Right lobe of liver (tissue), 6 donors: ENCODE measurements at regions not wholly inside any gene's neighbourhood (a gene's known extent, or its start where the extent isn't known, plus 50 kb on each side); places are given as distances from the start of the nearest gene placed in this dataset.
"Not testable (repeated sequence)": the region's sequence is repeated elsewhere in the genome, so short reads cannot be mapped to it uniquely, and the experiment has no call there.

Experiments used
- ATAC-seq, 4 donors: fragments of 200-7000 bp; cut with Tn5 transposase; one replicate each; pipeline ENCODE4 v1.9.1; 2020; ENCODE audit warnings: mild to moderate bottlenecking in 4 of 4, moderate library complexity in 4 of 4
- DNase-seq, 3 donors: peaks; one replicate each; pipeline ENCODE4 v3.0.0-alpha.2; 2020
- H3K27ac ChIP-seq, 3 donors: fragments of 200-600 bp; one replicate each; pipeline ENCODE4 v1.8.0; 2022
- H3K27me3 ChIP-seq, 2 donors: fragments of 200-600 bp; one replicate each; pipeline ENCODE4 v1.8.0; 2022
- H3K36me3 ChIP-seq, 4 donors: fragments of 200-600 bp; sonication (generic) in 1 of 4; one replicate each; pipeline versions ENCODE4 v1.5.1 to v1.8.0; 2017 to 2022; ENCODE audit warnings: control low read depth in 1 of 4
- H3K4me1 ChIP-seq, 4 donors: fragments of 200-600 bp; sonication (generic) in 1 of 4; one replicate each; pipeline versions ENCODE4 v1.5.1 to v1.8.0; 2017 to 2022; ENCODE audit warnings: control low read depth in 1 of 4
- H3K4me3 ChIP-seq, 3 donors: fragments of 200-600 bp; one replicate each; pipeline ENCODE4 v1.8.0; 2022
- H3K9me3 ChIP-seq, 4 donors: fragments of 200-600 bp; sonication (generic) in 1 of 4; one replicate each; pipeline versions ENCODE4 v1.5.1 to v1.8.0; 2017 to 2022; ENCODE audit warnings: control low read depth in 1 of 4
- CTCF ChIP-seq, 4 donors: fragments of 200-600 bp in 3 of 4; fragments of 450-650 bp in 1 of 4; IDR thresholded peaks; one replicate each; pipeline versions ENCODE4 v1.5.1 to v1.8.0; 2016 to 2022; ENCODE audit warnings: antibody characterized with exemption in 4 of 4, mild to moderate bottlenecking in 2 of 4
- POLR2A ChIP-seq: fragments of 450-650 bp; IDR thresholded peaks from one replicate; pipeline ENCODE4 v1.6.1; 2017; ENCODE audit warnings: antibody characterized with exemption, mild to moderate bottlenecking
- WGBS: methylation state at CpG from one replicate; pipeline ENCODE4 v1.1.6; 2018; ENCODE audit warnings: low coverage, low lambda C conversion rate; ENCODE audit not compliant: insufficient coverage; ENCODE audit errors: missing lambda C conversion rate; 5-methylcytosine and 5-hydroxymethylcytosine counted together
- intact Hi-C, 2 donors: fragments of 100-400 bp; cut with DNase I; formaldehyde crosslinking; loops; one replicate each; pipeline versions ENCODE4 v1.11.2 to v1.14.1; 2022
- donor health status: DM: no; HTN: yes; CAD: no.
- donor health status: DM: no; HTN: no; CAD: no.
- donor health status: DM: no; HTN: no; CAD: no.
- donor health status: DM: no; HTN: yes; CAD: no.
- donor health status: DM: no; HTN: yes; CAD: no.

DNA sequence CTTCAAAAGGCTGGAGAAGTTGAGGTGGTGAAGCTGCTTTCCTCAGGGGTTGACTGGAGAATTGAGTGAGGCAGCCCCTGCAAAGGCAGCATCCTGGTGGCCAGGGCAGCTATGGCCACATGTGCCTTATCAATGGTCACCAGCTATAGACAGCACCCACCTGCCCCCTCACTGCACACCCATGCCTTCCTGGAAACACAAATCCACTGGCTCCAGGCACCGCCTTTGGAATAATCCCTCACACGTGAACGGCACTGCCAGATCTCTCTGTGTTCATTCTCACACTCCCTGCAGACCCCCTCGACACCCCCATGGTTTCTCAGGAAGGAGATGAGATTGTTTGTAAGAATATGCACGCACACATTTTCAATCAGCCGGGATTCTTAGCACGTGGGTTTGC, 1297.8 kb downstream of the TBC1D22A start:
- H3K27me3 ChIP-seq: no peaks in the 10 kb centered on the region
- no peak overlapping the region for H3K27ac ChIP-seq
- intact Hi-C loops: no loop called here
- no peak for ATAC-seq
- H3K9me3 ChIP-seq: no peaks in the 10 kb centered on the region
- WGBS: 65% methylated on average over 7 of the region's 7 CpGs
- TF ChIP-seq CTCF (IDR thresholded peaks at IDR 0.05) (no peak), POLR2A (no peak)
- no peaks in the 10 kb centered on the region for H3K4me1 ChIP-seq
- H3K36me3 ChIP-seq: no peaks in the 10 kb centered on the region
- no peak overlapping the region for H3K4me3 ChIP-seq
- DNase-seq: no peak

DNA sequence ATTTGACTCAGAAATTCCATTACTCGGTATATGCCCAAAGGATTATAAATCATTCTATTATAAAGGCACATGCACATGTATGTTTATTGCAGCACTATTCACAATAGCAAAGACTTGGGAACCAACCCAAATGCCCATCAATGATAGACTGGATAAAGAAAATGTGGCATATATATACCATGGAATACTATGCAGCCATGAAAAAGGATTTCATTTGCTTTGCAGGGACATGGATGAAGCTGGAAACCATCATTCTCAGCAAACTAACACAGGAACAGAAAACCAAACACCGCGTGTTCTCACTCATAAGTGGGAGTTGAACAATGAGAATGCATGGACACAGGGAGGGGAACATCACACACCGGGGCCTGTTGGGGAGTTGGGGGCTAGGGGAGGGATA, 1297.1 kb downstream of the TBC1D22A start:
- H3K36me3 ChIP-seq, intact Hi-C loops, H3K4me1 ChIP-seq, H3K27me3 ChIP-seq, ATAC-seq, H3K9me3 ChIP-seq, H3K27ac ChIP-seq, DNase-seq, H3K4me3 ChIP-seq: not testable (repeated sequence)
- WGBS: 93% methylated on average over 4 of the region's 4 CpGs

DNA sequence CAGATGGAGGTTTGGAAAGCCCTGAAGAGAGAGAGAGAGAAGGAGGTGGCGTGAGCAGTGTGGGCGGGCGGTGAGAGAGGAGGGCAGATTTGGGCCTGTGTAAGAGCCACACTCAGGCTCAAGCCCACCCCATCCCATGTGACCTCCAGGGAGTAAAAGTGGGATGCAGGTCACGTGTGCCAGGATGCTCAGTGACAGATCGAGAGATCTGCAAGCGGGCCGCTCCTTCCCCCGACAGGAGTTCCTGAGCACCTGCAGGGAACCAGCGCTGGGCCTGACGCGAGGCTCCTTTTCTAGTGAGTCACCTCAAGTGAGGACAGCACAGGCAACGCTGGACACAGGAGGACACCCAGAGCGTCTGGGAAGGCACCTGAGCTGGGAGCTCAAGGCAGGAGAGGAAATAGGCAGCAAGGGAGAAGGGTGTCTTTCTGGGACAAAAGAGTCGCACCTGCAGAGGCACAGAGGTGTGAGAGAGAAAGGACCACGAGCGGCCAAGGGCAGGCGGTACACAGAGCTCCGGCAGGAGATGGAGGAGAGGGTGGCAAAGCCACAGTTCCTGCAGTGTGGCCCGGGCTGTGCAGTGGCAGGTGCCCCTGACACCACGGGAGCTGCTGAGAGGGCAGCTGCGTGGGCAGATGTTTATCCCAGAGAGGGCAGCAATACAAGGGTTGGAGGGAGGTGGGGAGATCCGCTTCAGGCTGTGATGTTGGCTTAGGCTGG, 1294.8 kb downstream of the TBC1D22A start:
- H3K27ac ChIP-seq: no peak overlapping the region
- peak in 1 of 4 donors; percentile 21 for ATAC-seq
- no peaks in the 10 kb centered on the region for H3K36me3 ChIP-seq
- intact Hi-C loops: no loop called here
- H3K27me3 ChIP-seq: no peaks in the 10 kb centered on the region
- TF ChIP-seq CTCF (IDR thresholded peaks at IDR 0.05) (no peak), POLR2A (no peak)
- H3K4me1 ChIP-seq: no peaks in the 10 kb centered on the region
- H3K4me3 ChIP-seq: no peak overlapping the region
- no peak for DNase-seq
- 61% methylated on average over 17 of the region's 22 CpGs for WGBS
- no peaks in the 10 kb centered on the region for H3K9me3 ChIP-seq

GRCh38 chr22:48055827-48056226, 1293.4 kb downstream of the TBC1D22A start:
- Histone ChIP-seq H3K27me3 (no peaks in the 10 kb centered on the region), H3K27ac (no peak overlapping the region), H3K9me3 (no peaks in the 10 kb centered on the region), H3K36me3 (no peaks in the 10 kb centered on the region), H3K4me3 (no peak overlapping the region), H3K4me1 (no peaks in the 10 kb centered on the region)
- WGBS: 68% methylated on average over 11 of the region's 11 CpGs
- DNase-seq (no peak), ATAC-seq (no peak)
- TF ChIP-seq POLR2A: no peak
- no peak for TF ChIP-seq CTCF (IDR thresholded peaks at IDR 0.05)
- intact Hi-C loops: no loop called here

- H3K27ac ChIP-seq: no peak overlapping the region
- no peaks in the 10 kb centered on the region for H3K9me3 ChIP-seq
- no peak overlapping the region for H3K4me3 ChIP-seq
- H3K27me3 ChIP-seq: no peaks in the 10 kb centered on the region
- TF ChIP-seq POLR2A: no peak
- no peak for DNase-seq
- H3K36me3 ChIP-seq: no peaks in the 10 kb centered on the region
- 80% methylated on average over 1 of the region's 1 CpG for WGBS
- H3K4me1 ChIP-seq: no peaks in the 10 kb centered on the region
- ATAC-seq: no peak
- intact Hi-C loops: no loop called here
These were observed 1292.7 kb downstream of the TBC1D22A start for GRCh38 chr22:48055185-48055584.
